Renal cortical epithelial cell (primary cell): ENCODE measurements at regions not wholly inside any gene's neighbourhood (a gene's known extent, or its start where the extent isn't known, plus 50 kb on each side); places are given as distances from the start of the nearest gene placed in this dataset.
A peak's percentile ranks its signal among the peaks of the same experiment; 100 is the strongest.
"Not testable (repeated sequence)": the region's sequence is repeated elsewhere in the genome, so short reads cannot be mapped to it uniquely, and the experiment has no call there.

Experiments used
- DNase-seq: peaks from one replicate; pipeline ENCODE4 v3.0.0-alpha.2; 2011; ENCODE audit warnings: low read depth

- peak; percentile 20 for DNase-seq
Measured at GRCh38 chr6:27190126-27190525, 57.4 kb upstream of the PRSS16 start.

GRCh38 chr6:27194453-27194852 is 53.0 kb upstream of the PRSS16 start:
- DNase-seq, result not testable (repeated sequence)

- not testable (repeated sequence) for DNase-seq
Measured at GRCh38 chr6:27195547-27195946, 52.0 kb upstream of the PRSS16 start.
